OCI-LY7 (cell line): ENCODE measurements at regions not wholly inside any gene's neighbourhood (a gene's known extent, or its start where the extent isn't known, plus 50 kb on each side); places are given as distances from the start of the nearest gene placed in this dataset.

Experiments used
- BruUV-seq: library from RNA; stranded (reverse); fragments of 400-500 nt; replicated peaks from 2 replicates; lab custom pipeline; 2021; lab: Mats Ljungman, UMichigan
- CTCF ChIA-PET: fragments of 300-600 bp; sonication (Branson Sonifier 250); formaldehyde crosslinking; loops from one replicate; lab custom pipeline; 2022; ENCODE audit warnings: antibody characterized with exemption; ENCODE audit not compliant: unreplicated experiment; lab: Charles Lee
- POLR2A ChIA-PET: fragments of 300-600 bp; sonication (Branson Sonifier 250); formaldehyde crosslinking; loops from one replicate; lab custom pipeline; 2022; ENCODE audit warnings: antibody characterized with exemption; lab: Charles Lee
- DNase-seq: peaks from one replicate; pipeline ENCODE4 v3.0.0-alpha.2; 2015; ENCODE audit warnings: low spot score
- H2AFZ ChIP-seq: fragments of 200-600 bp; sonication (generic), shearing (Covaris generic); 2 replicates; pipeline ENCODE4 v1.6.1; 2014; ENCODE audit warnings: mild to moderate bottlenecking, antibody characterized with exemption, low read length, moderate library complexity
- H3K27ac ChIP-seq: fragments of 200-600 bp; sonication (generic); 2 replicates; pipeline ENCODE4 v1.5.1; 2014; ENCODE audit warnings: mixed run types, low read depth, mild to moderate bottlenecking, moderate library complexity, low read length, inconsistent platforms; ENCODE audit not compliant: poor library complexity, severe bottlenecking
- H3K36me3 ChIP-seq: fragments of 200-600 bp; sonication (generic); 2 replicates; pipeline ENCODE4 v1.6.1; 2014; ENCODE audit warnings: mild to moderate bottlenecking, antibody characterized with exemption, low read length, moderate library complexity, mixed read lengths; ENCODE audit not compliant: insufficient read depth
- H3K4me1 ChIP-seq: fragments of 200-600 bp; sonication (generic); 2 replicates; pipeline ENCODE4 v1.5.1; 2014; ENCODE audit warnings: mild to moderate bottlenecking, low read length; ENCODE audit not compliant: insufficient read depth, poor library complexity, severe bottlenecking
- H3K4me2 ChIP-seq: fragments of 200-600 bp; sonication (generic); 2 replicates; pipeline ENCODE4 v1.6.1; 2014; ENCODE audit warnings: mild to moderate bottlenecking, low read length
- H3K4me3 ChIP-seq: fragments of 200-600 bp; sonication (generic); 2 replicates; pipeline ENCODE4 v1.5.1; 2014; ENCODE audit warnings: mild to moderate bottlenecking, low read depth, low read length; ENCODE audit not compliant: poor library complexity, severe bottlenecking
- H3K79me2 ChIP-seq: fragments of 200-600 bp; sonication (generic); 2 replicates; pipeline ENCODE4 v1.6.1; 2016; ENCODE audit warnings: low read depth, mild to moderate bottlenecking, low read length, moderate library complexity, mixed read lengths; ENCODE audit not compliant: insufficient read depth
- H3K9me2 ChIP-seq: fragments of 200-600 bp; sonication (generic); 2 replicates; pipeline ENCODE4 v1.6.1; 2016; ENCODE audit warnings: mild to moderate bottlenecking, low read length, mixed read lengths; ENCODE audit not compliant: insufficient read depth
- H3K9me3 ChIP-seq: fragments of 200-600 bp; sonication (generic); 2 replicates; pipeline ENCODE4 v1.6.1; 2014; ENCODE audit warnings: mild to moderate bottlenecking, mixed run types, low read length, mixed read lengths
- H4K20me1 ChIP-seq: fragments of 200-600 bp; sonication (generic); 2 replicates; pipeline ENCODE4 v1.6.1; 2014; ENCODE audit warnings: mild to moderate bottlenecking, antibody characterized with exemption, low read length, moderate library complexity, mixed read lengths; ENCODE audit not compliant: insufficient read depth
- EZH2phosphoT487 ChIP-seq: fragments of 200-600 bp; sonication (generic); IDR thresholded peaks from 2 replicates; pipeline ENCODE4 v1.6.1; 2018; ENCODE audit warnings: low read depth, borderline replicate concordance, mild to moderate bottlenecking, mixed run types, antibody characterized with exemption, low read length, moderate library complexity, mixed read lengths
- intact Hi-C: fragments of 100-400 bp; cut with micrococcal nuclease; formaldehyde crosslinking; loops from one replicate; pipeline ENCODE4 v1.10.0; 2022; ENCODE audit not compliant: unreplicated experiment
- TF ChIP-seq, protein P1 (sequence below): fragments of 200-600 bp; sonication (generic); conservative IDR thresholded peaks from 2 replicates; pipeline ENCODE4 v1.5.1; 2014; ENCODE audit warnings: mild to moderate bottlenecking, antibody characterized with exemption, low read length, moderate library complexity, mixed read lengths

DNA sequence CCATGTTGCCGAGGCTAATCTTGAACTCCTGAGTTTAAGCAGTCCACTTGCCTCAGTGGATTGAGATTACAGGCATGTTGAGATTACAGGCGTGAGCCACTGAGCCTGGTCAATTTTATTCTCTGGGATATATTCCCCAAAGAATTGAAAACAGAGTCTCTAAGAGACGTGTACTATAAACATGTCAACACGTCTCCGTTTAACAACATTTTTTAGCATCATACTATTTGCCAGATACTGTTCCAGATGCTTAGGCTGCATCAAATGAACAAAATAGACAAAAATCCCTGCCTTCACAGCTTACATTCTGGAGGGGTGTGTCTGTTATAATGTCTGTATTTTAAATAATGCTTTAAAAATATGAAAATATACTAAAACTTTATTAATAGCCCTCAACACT is 54.1 kb upstream of the PRKG1 start:
- Histone ChIP-seq H4K20me1 (no peaks in the 10 kb centered on the region), H3K36me3 (no peaks in the 10 kb centered on the region), H3K79me2 (no peaks in the 10 kb centered on the region), H3K9me2 (no peaks in the 10 kb centered on the region), H3K27ac (no peak overlapping the region), H3K4me1 (no peaks in the 10 kb centered on the region), H2AFZ (no peak overlapping the region), H3K4me2 (no peak overlapping the region), H3K4me3 (no peak overlapping the region), H3K9me3 (no peaks in the 10 kb centered on the region)
- DNase-seq, result no peak
- ChIA-PET CTCF (no interaction called here), POLR2A (interaction anchor here (1.1 kb wide), 1 partner anchor 155 kb away, joined by 3 read pairs; no protein-coding TSS in a partner anchor)
- BruUV-seq, result no TSS peak
- intact Hi-C loops, result no loop called here
- TF ChIP-seq, protein P1, sequence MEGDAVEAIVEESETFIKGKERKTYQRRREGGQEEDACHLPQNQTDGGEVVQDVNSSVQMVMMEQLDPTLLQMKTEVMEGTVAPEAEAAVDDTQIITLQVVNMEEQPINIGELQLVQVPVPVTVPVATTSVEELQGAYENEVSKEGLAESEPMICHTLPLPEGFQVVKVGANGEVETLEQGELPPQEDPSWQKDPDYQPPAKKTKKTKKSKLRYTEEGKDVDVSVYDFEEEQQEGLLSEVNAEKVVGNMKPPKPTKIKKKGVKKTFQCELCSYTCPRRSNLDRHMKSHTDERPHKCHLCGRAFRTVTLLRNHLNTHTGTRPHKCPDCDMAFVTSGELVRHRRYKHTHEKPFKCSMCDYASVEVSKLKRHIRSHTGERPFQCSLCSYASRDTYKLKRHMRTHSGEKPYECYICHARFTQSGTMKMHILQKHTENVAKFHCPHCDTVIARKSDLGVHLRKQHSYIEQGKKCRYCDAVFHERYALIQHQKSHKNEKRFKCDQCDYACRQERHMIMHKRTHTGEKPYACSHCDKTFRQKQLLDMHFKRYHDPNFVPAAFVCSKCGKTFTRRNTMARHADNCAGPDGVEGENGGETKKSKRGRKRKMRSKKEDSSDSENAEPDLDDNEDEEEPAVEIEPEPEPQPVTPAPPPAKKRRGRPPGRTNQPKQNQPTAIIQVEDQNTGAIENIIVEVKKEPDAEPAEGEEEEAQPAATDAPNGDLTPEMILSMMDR, result no peak
- no peak for TF ChIP-seq EZH2phosphoT487

DNA sequence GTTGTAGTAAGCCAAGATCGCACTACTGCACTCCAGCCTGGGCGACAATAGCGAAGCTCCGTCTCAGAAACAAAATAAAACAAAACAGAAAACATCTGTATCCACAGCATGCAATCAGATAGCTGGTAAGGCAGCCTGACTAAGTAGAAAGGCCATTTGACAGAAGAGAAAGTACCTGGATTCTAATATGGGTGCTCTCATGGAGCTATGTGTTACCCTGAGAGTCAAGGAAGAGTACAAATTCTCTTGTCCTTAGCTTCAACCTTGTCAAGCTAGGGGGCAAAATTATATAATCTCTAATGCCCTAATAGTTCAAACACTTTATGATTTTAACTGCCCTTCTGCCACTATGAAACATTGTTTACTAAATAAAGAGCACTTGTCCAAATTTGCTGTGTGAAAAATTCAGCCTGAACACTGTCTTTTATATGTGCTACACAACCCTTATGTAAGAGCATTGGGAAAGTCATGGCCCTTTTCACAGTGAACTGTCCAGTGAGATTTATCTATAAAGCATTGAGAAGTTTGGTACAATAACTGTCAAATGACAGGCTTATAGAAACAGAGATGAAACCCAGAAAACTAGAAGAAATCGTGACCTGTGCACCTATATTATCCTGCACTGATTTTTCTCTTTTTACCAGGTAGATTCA is 51.2 kb upstream of the PRKG1 start:
- TF ChIP-seq, protein P1, result no peak
- TF ChIP-seq EZH2phosphoT487, result no peak
- no peaks in the 10 kb centered on the region for H3K4me1 ChIP-seq
- no peak overlapping the region for H3K4me2 ChIP-seq
- POLR2A ChIA-PET, result no interaction called here
- H3K27ac ChIP-seq, result no peak overlapping the region
- no peaks in the 10 kb centered on the region for H3K36me3 ChIP-seq
- H3K4me3 ChIP-seq, result no peak overlapping the region
- H3K9me3 ChIP-seq, result no peaks in the 10 kb centered on the region
- intact Hi-C loops, result no loop called here
- H3K9me2 ChIP-seq, result no peaks in the 10 kb centered on the region
- CTCF ChIA-PET, result no interaction called here
- no peak for DNase-seq
- BruUV-seq, result no TSS peak
- H4K20me1 ChIP-seq, result no peaks in the 10 kb centered on the region
- H2AFZ ChIP-seq, result no peak overlapping the region
- H3K79me2 ChIP-seq, result no peaks in the 10 kb centered on the region

DNA sequence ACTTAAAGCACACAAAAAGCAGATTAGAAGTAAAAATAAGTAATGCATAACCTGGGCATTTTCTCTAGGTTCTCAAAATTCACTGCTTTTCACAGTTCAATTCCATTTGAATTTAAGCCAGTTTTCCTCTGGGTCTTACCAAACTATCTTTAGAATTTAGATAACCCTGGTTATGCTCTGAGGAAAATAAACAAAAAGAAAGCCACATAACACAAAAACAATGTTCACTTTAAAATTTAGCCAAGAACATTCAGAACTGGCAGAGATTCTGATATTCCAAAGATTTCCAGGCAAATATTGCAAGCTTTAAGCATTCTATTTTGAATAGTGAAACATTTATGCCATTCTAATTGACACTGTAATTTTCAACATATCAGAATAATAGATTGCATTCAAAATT is 50.7 kb upstream of the PRKG1 start:
- Histone ChIP-seq H3K9me3 (no peaks in the 10 kb centered on the region), H3K4me3 (no peak overlapping the region), H2AFZ (no peak overlapping the region), H3K27ac (no peak overlapping the region), H3K79me2 (no peaks in the 10 kb centered on the region), H3K36me3 (no peaks in the 10 kb centered on the region), H4K20me1 (no peaks in the 10 kb centered on the region), H3K9me2 (no peaks in the 10 kb centered on the region), H3K4me1 (no peaks in the 10 kb centered on the region), H3K4me2 (no peak overlapping the region)
- POLR2A ChIA-PET, result no interaction called here
- CTCF ChIA-PET, result no interaction called here
- no peak for DNase-seq
- no TSS peak for BruUV-seq
- intact Hi-C loops, result no loop called here
- no peak for TF ChIP-seq EZH2phosphoT487
- TF ChIP-seq, protein P1, result no peak
